ENCODE measurements at regions not wholly inside any gene's neighbourhood (a gene's known extent, or its start where the extent isn't known, plus 50 kb on each side); places are given as distances from the start of the nearest gene placed in this dataset.

- no peak for TF ChIP-seq CTCF (conservative IDR thresholded peaks at IDR 0.05; ENCODE audit: low read depth, low read length)
- TF ChIP-seq POLR2A (IDR thresholded peaks at IDR 0.05; ENCODE audit: low read depth, low read length): no peak
- TF ChIP-seq SMC3 (IDR thresholded peaks at IDR 0.05; ENCODE audit: low read depth, low read length): no peak
Observed at GRCh38 chr1:170807432-170807831, 127.9 kb upstream of the MROH9 start.
